Activated B cell treated with CpG ODN at 0.5 μM for 24 hours (primary cell): ENCODE measurements at regions not wholly inside any gene's neighbourhood (a gene's known extent, or its start where the extent isn't known, plus 50 kb on each side); places are given as distances from the start of the nearest gene placed in this dataset.
"Not testable (repeated sequence)": the region's sequence is repeated elsewhere in the genome, so short reads cannot be mapped to it uniquely, and the experiment has no call there.

Experiments used
- ATAC-seq: fragments of 200-7000 bp; cut with Tn5 transposase; one replicate; pipeline ENCODE4 v1.10.0; 2021; ENCODE audit warnings: low read depth, mild to moderate bottlenecking, moderate library complexity
- CTCF ChIA-PET: fragments of 350-600 bp; sonication (Branson Sonifier 250); formaldehyde crosslinking; loops from one replicate; lab custom pipeline; 2021; ENCODE audit warnings: antibody characterized with exemption; lab: Charles Lee
- POLR2A ChIA-PET: fragments of 350-600 bp; sonication (Branson Sonifier 250); formaldehyde crosslinking; loops from one replicate; lab custom pipeline; 2021; ENCODE audit warnings: antibody characterized with exemption; lab: Charles Lee
- DNase-seq: peaks from one replicate; pipeline ENCODE4 v3.0.0; 2022
- H3K27ac Mint-ChIP-seq: one replicate; pipeline ENCODE4 v1.8.0; 2020; ENCODE audit warnings: mixed read lengths
- H3K27me3 Mint-ChIP-seq: one replicate; pipeline ENCODE4 v1.8.0; 2021; ENCODE audit warnings: mixed read lengths
- H3K36me3 Mint-ChIP-seq: one replicate; pipeline ENCODE4 v1.8.0; 2021; ENCODE audit warnings: low read depth, mixed read lengths
- H3K4me1 Mint-ChIP-seq: one replicate; pipeline ENCODE4 v1.8.0; 2021; ENCODE audit warnings: mixed read lengths
- H3K4me3 Mint-ChIP-seq: one replicate; pipeline ENCODE4 v1.8.0; 2020; ENCODE audit warnings: mild to moderate bottlenecking, mixed read lengths
- H3K9me3 Mint-ChIP-seq: one replicate; pipeline ENCODE4 v1.8.0; 2020; ENCODE audit warnings: mixed read lengths
- CTCF ChIP-seq: fragments of 200-600 bp; IDR thresholded peaks from one replicate; pipeline ENCODE4 v1.8.0; 2022; ENCODE audit warnings: antibody characterized with exemption, mild to moderate bottlenecking
- intact Hi-C: fragments of 100-400 bp; cut with micrococcal nuclease; formaldehyde crosslinking; loops from one replicate; pipeline ENCODE4 v1.15.1; 2024

DNA sequence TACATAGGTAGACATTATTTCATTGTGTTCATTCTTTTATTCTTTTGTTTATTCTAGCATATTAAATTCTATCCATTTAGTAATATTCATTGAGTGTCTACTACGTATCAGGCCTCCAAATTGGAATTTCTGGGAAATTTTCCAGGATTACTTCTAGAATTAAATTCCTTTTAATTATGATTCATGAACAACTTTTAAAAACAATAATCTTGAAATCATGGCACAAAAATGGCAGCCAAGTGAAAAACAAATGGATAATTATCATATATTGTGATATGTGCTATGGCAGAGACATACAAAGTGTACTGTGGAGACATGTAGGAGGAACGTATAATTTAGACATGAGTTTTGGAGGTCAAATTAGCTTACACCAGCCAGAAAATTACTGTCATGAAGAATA, 868.5 kb downstream of the FAT4 start:
- CTCF ChIA-PET = no interaction called here
- Mint-ChIP-seq H3K27ac (no peak overlapping the region), H3K27me3 (no peaks in the 10 kb centered on the region), H3K4me1 (no peaks in the 10 kb centered on the region), H3K4me3 (no peak overlapping the region), H3K9me3 (peaks cover 6% of the 10 kb centered on the region), H3K36me3 (no peaks in the 10 kb centered on the region)
- DNase-seq = no peak
- no peak for TF ChIP-seq CTCF
- POLR2A ChIA-PET = no interaction called here
- intact Hi-C loops = no loop called here
- ATAC-seq = no peak

DNA sequence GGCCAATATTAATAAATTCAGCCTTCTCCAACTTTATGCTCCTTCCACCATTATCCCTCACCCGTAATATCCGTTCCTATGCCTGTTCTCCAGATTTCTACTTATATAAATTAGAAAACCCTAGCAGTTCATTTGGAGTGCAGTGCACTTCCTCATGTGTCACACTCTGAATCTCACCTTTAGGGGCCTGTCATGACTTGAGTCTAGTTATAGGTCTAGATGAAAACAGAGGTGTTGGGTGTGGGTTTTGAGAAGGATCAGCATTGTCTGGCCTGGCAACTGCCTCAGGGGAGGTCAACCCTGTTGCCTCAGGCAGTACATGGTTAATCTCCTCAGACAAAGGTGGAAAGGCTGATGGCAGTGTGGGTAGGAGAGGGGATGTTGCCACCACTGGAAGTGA, 876.8 kb downstream of the FAT4 start:
- intact Hi-C loops = no loop called here
- Mint-ChIP-seq H3K27me3 (no peaks in the 10 kb centered on the region), H3K9me3 (peaks cover 9% of the 10 kb centered on the region), H3K4me3 (no peak overlapping the region), H3K36me3 (no peaks in the 10 kb centered on the region), H3K27ac (no peak overlapping the region), H3K4me1 (no peaks in the 10 kb centered on the region)
- DNase-seq = no peak
- no peak for ATAC-seq
- ChIA-PET POLR2A (no interaction called here), CTCF (no interaction called here)
- no peak for TF ChIP-seq CTCF

- no peaks in the 10 kb centered on the region for H3K27me3 Mint-ChIP-seq
- ATAC-seq (no peak), DNase-seq (no peak)
- intact Hi-C loops = no loop called here
- no peak for TF ChIP-seq CTCF
- H3K4me3 Mint-ChIP-seq = no peak overlapping the region
- no peak overlapping the region for H3K27ac Mint-ChIP-seq
- ChIA-PET POLR2A (no interaction called here), CTCF (no interaction called here)
- no peaks in the 10 kb centered on the region for H3K4me1 Mint-ChIP-seq
- H3K36me3 Mint-ChIP-seq = no peaks in the 10 kb centered on the region
- H3K9me3 Mint-ChIP-seq = peaks cover 9% of the 10 kb centered on the region
Measured at GRCh38 chr4:126192506-126192905, 877.8 kb downstream of the FAT4 start.

DNA sequence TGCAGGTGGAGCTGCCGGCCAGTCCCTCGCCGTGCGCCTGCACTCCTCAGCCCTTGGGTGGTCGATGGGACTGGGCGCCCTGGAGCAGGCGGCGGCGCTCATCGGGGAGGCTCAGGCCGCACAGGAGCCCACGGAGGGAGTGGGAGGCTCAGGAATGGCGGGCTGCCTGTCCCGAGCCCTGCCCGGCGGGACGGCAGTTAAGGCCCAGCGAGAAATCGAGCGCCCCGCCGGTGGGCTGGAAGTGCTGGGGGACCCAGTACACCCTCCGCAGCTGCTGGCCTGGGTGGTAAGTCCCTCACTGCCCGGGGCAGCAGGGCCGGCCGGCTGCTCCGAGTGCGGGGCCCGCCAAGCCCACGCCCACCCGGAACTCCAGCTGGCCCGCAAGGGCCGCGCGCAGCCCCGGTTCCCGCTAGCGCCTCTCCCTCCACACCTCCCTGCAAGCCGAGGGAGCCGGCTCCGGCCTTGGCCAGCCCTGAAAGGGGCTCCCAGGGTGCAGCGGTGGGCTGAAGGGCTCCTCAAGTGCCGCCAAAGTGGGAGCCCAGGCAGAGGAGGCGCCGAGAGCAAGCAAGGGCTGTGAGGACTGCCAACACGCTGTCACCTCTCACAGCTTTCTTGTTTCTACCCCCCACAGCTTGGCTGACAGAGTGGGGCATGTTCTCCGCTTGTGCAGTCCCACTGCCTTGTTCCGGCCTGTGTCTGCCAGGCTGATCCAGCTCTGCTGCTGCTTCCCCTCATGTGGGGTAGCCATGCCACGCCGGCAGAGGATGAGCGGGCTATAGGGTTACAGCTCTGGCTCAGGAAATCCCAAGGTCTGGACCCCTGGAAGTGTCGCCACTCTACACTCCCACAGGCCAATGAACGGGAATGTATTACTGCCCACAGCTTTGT, 886.7 kb downstream of the FAT4 start:
- POLR2A ChIA-PET, ATAC-seq, H3K27ac Mint-ChIP-seq, CTCF ChIA-PET, DNase-seq, H3K4me1 Mint-ChIP-seq, H3K36me3 Mint-ChIP-seq, intact Hi-C loops, H3K27me3 Mint-ChIP-seq, H3K4me3 Mint-ChIP-seq: not testable (repeated sequence)
- H3K9me3 Mint-ChIP-seq = peaks cover 10% of the 10 kb centered on the region

DNA sequence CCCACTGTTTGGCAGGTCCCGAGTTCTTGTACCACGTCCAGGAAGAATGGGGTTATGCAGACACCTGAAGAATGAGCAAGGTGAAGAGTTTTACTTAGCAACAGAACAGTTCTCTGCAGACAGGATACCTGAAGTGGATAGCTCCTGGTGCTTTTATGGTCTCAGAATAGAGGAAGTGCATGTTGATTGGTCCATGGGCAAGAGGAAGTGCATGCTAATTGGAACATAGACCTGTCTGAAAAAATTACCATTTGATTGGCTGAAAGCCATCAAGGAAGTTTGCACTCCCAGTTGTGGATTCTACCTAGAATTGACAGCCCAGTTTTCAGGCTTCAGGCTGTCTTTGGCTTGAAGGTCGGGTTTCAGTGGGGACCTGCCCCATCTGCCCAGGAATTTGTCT, 887.5 kb downstream of the FAT4 start:
- no peak overlapping the region for H3K4me3 Mint-ChIP-seq
- no peak overlapping the region for H3K27ac Mint-ChIP-seq
- DNase-seq (no peak), ATAC-seq (no peak)
- H3K4me1 Mint-ChIP-seq = no peaks in the 10 kb centered on the region
- intact Hi-C loops = no loop called here
- TF ChIP-seq CTCF = no peak
- ChIA-PET POLR2A (no interaction called here), CTCF (no interaction called here)
- no peaks in the 10 kb centered on the region for H3K36me3 Mint-ChIP-seq
- peaks cover 10% of the 10 kb centered on the region for H3K9me3 Mint-ChIP-seq
- H3K27me3 Mint-ChIP-seq = no peaks in the 10 kb centered on the region
